MCF 10A (cell line): ENCODE measurements at regions not wholly inside any gene's neighbourhood (a gene's known extent, or its start where the extent isn't known, plus 50 kb on each side); places are given as distances from the start of the nearest gene placed in this dataset.

Source experiments
- BruUV-seq: library from RNA; stranded (reverse); fragments of 400-500 nt; replicated peaks from 2 replicates; lab custom pipeline; 2021; lab: Mats Ljungman, UMichigan
- CTCF ChIA-PET: fragments of 300-600 bp; sonication (Branson Sonifier 250); formaldehyde crosslinking; extraction: SDS; loops from one replicate; lab custom pipeline; 2021; ENCODE audit warnings: antibody characterized with exemption, inconsistent platforms; lab: Yijun Ruan, JAX
- POLR2A ChIA-PET: fragments of 300-600, 350-650 bp; sonication (Branson Sonifier 250); formaldehyde crosslinking; extraction: SDS; loops from one replicate; lab custom pipeline; 2020; ENCODE audit warnings: antibody characterized with exemption, inconsistent platforms; lab: Yijun Ruan, JAX
- DNase-seq: peaks from one replicate; pipeline ENCODE4 v3.0.0-alpha.2; 2018; ENCODE audit not compliant: unreplicated experiment
- H3K27ac Mint-ChIP-seq: one replicate; pipeline ENCODE4 v1.8.0; 2022; ENCODE audit warnings: mild to moderate bottlenecking, low read depth, mixed read lengths; ENCODE audit not compliant: unreplicated experiment
- H3K27me3 Mint-ChIP-seq: one replicate; pipeline ENCODE4 v1.8.0; 2022; ENCODE audit warnings: mixed read lengths; ENCODE audit not compliant: insufficient read depth, unreplicated experiment
- H3K36me3 Mint-ChIP-seq: one replicate; pipeline ENCODE4 v1.8.0; 2022; ENCODE audit warnings: mild to moderate bottlenecking, moderate library complexity, mixed read lengths; ENCODE audit not compliant: insufficient read depth, unreplicated experiment
- H3K4me1 Mint-ChIP-seq: one replicate; pipeline ENCODE4 v1.8.0; 2022; ENCODE audit warnings: mixed read lengths; ENCODE audit not compliant: insufficient read depth, unreplicated experiment
- H3K4me3 Mint-ChIP-seq: one replicate; pipeline ENCODE4 v1.8.0; 2022; ENCODE audit warnings: mild to moderate bottlenecking, moderate library complexity, mixed read lengths; ENCODE audit not compliant: unreplicated experiment
- H3K9me3 Mint-ChIP-seq: one replicate; pipeline ENCODE4 v1.8.0; 2022; ENCODE audit warnings: mixed read lengths; ENCODE audit not compliant: unreplicated experiment
- intact Hi-C: fragments of 100-400 bp; cut with micrococcal nuclease; formaldehyde crosslinking; loops from 2 replicates; pipeline ENCODE4 v1.14.1; 2022
- TF ChIP-seq, protein P1 (sequence below): fragments of 200-600 bp; IDR thresholded peaks from one replicate; pipeline ENCODE4 v1.8.0; 2022; ENCODE audit warnings: antibody characterized with exemption, mild to moderate bottlenecking; ENCODE audit not compliant: unreplicated experiment

DNA sequence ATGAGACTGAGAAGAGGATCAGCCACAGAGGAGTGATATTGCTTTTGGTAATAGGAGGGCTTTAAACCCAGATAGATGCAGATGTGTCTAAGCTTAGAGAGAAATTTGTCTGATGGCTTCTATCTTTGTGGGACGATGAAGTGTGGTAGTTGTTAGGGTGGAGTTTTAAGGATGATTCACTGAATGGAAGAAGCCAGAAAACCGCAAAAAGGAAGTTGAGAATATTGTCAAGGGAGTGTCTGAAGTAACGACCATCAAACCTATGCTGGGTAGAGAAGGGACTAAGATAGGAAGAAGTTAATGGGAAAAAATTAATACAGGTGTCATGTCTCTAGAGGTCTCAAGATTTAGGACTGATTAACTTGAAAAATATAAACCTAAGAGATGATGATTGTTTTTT is 195.6 kb upstream of the MC4R start:
- intact Hi-C loops, result no loop called here
- DNase-seq, result no peak
- Mint-ChIP-seq H3K27me3 (peaks cover 19% of the 10 kb centered on the region), H3K36me3 (no peaks in the 10 kb centered on the region), H3K27ac (no peak overlapping the region), H3K4me3 (no peak overlapping the region), H3K4me1 (no peaks in the 10 kb centered on the region), H3K9me3 (no peaks in the 10 kb centered on the region)
- TF ChIP-seq, protein P1, sequence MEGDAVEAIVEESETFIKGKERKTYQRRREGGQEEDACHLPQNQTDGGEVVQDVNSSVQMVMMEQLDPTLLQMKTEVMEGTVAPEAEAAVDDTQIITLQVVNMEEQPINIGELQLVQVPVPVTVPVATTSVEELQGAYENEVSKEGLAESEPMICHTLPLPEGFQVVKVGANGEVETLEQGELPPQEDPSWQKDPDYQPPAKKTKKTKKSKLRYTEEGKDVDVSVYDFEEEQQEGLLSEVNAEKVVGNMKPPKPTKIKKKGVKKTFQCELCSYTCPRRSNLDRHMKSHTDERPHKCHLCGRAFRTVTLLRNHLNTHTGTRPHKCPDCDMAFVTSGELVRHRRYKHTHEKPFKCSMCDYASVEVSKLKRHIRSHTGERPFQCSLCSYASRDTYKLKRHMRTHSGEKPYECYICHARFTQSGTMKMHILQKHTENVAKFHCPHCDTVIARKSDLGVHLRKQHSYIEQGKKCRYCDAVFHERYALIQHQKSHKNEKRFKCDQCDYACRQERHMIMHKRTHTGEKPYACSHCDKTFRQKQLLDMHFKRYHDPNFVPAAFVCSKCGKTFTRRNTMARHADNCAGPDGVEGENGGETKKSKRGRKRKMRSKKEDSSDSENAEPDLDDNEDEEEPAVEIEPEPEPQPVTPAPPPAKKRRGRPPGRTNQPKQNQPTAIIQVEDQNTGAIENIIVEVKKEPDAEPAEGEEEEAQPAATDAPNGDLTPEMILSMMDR, result no peak
- ChIA-PET POLR2A (no interaction called here), CTCF (no interaction called here)
- BruUV-seq, result no TSS peak

GRCh38 chr18:60570172-60570571 is 197.6 kb upstream of the MC4R start:
- Mint-ChIP-seq H3K36me3 (no peaks in the 10 kb centered on the region), H3K4me1 (no peaks in the 10 kb centered on the region), H3K27me3 (peaks cover 31% of the 10 kb centered on the region), H3K9me3 (no peaks in the 10 kb centered on the region), H3K4me3 (no peak overlapping the region), H3K27ac (no peak overlapping the region)
- ChIA-PET CTCF (no interaction called here), POLR2A (no interaction called here)
- DNase-seq, result no peak
- BruUV-seq, result no TSS peak
- intact Hi-C loops, result no loop called here
- TF ChIP-seq, protein P1, result no peak

- BruUV-seq, result no TSS peak
- no peak overlapping the region for H3K4me3 Mint-ChIP-seq
- no peak overlapping the region for H3K27ac Mint-ChIP-seq
- no peak for DNase-seq
- H3K27me3 Mint-ChIP-seq, result peaks cover 79% of the 10 kb centered on the region
- intact Hi-C loops, result no loop called here
- CTCF ChIA-PET, result no interaction called here
- no peaks in the 10 kb centered on the region for H3K36me3 Mint-ChIP-seq
- TF ChIP-seq, protein P1, result no peak
- POLR2A ChIA-PET, result no interaction called here
- peaks cover 9% of the 10 kb centered on the region for H3K9me3 Mint-ChIP-seq
- no peaks in the 10 kb centered on the region for H3K4me1 Mint-ChIP-seq
Measured at GRCh38 chr18:60577457-60577856, 204.9 kb upstream of the MC4R start.

- peaks cover 9% of the 10 kb centered on the region for H3K9me3 Mint-ChIP-seq
- DNase-seq, result no peak
- POLR2A ChIA-PET, result no interaction called here
- no peak overlapping the region for H3K4me3 Mint-ChIP-seq
- no peaks in the 10 kb centered on the region for H3K4me1 Mint-ChIP-seq
- no peak overlapping the region for H3K27ac Mint-ChIP-seq
- BruUV-seq, result no TSS peak
- TF ChIP-seq, protein P1, result no peak
- CTCF ChIA-PET, result no interaction called here
- intact Hi-C loops, result no loop called here
- H3K27me3 Mint-ChIP-seq, result peaks cover 93% of the 10 kb centered on the region
- no peaks in the 10 kb centered on the region for H3K36me3 Mint-ChIP-seq
Measured at GRCh38 chr18:60585670-60586069, 213.1 kb upstream of the MC4R start.
